HG03520 (cell line): ENCODE measurements at regions not wholly inside any gene's neighbourhood (a gene's known extent, or its start where the extent isn't known, plus 50 kb on each side); places are given as distances from the start of the nearest gene placed in this dataset.

Experiments
- ATAC-seq: cut with Tn5 transposase; IDR thresholded peaks from one replicate; pipeline ENCODE4 v1.9.1; 2021; ENCODE audit warnings: mild to moderate bottlenecking, moderate library complexity; ENCODE audit not compliant: unreplicated experiment

DNA sequence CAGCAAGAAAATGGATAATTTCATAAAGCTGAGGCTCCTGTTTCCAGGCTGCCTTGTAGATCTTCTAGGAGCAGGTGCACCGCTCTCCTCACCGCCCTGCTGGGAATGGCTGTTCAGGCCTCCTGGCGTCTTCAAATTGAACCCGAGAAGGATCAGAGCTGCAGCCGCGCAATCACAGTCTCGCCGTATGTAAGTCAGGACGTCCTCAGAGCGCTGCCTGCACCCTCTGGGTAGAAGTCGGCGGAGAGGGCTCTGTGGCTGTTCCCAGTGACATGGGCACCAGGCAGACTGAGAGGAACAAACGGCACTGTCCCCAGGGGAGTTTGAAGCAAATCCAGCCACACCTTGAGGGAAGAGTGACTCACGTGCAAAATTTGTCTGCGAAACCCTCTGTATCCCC, 476.9 kb downstream of the TCERG1L start:
- no peak for ATAC-seq

DNA sequence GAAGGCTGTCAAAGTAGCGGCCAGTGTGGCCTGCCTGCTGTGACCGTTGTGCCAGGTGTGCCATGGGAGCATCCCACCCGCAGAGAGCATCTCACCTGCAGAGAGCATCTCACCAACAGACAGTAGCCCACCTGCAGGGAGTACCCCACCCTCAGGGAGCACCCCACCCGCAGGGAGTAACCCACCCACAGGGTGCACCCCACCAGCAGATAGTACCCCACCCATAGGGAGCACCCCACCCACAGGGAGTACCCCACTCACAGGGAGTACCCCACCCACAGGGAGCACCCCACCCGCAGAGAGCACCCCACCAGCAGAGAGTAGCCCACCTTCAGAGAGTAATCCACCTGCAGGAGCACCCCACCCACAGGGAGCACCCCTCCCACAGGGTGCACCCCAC, 476.5 kb downstream of the TCERG1L start:
- ATAC-seq: no peak

DNA sequence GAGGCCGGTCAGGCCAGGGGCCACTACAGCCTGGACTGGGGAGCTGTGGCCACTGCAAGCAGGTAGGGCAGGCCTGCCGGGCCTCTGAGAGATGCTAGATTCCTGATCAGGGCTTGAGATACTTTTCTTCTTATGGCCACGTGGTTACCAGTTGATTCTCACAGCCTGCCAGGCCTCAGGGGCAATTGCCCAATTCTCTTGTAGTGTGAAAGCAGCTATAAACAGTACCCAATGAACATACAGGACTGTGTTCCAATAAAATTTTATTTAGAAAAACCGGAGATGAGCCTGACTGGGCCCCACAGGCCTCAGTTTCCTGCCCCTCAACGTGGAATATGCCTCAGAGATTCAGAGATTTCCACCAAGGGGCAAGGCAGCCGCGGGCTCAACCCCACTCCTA, 475.2 kb downstream of the TCERG1L start:
- ATAC-seq: no peak

DNA sequence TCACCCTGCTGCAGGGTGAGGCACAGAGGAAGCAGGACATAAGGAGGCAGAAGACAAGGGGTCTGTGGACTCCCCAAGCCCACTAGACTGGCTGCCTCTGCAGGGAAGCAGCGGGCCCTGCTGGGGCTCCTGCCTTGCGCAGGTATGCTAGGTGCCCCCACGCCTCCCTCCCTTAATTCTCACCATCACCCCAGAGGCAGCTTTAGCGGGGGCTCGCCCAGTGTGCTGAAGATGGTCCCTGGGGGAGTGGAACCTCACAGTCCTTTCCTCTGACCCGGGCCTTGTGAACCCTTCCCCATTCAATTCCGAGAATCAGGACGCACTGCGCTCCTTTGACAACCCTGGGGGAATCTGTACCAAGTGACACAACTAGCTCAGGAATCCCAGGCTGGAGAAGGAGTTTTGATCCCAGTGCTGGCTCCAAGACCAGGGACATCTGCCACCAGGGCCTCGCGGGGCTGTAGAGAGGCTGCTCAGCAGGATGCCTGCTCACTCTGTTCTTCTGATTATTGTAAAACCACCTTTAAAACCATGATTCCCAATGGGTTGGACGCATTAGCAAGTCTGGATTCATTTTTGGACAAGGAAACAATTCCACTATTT, 468.4 kb downstream of the TCERG1L start:
- ATAC-seq: no peak

DNA sequence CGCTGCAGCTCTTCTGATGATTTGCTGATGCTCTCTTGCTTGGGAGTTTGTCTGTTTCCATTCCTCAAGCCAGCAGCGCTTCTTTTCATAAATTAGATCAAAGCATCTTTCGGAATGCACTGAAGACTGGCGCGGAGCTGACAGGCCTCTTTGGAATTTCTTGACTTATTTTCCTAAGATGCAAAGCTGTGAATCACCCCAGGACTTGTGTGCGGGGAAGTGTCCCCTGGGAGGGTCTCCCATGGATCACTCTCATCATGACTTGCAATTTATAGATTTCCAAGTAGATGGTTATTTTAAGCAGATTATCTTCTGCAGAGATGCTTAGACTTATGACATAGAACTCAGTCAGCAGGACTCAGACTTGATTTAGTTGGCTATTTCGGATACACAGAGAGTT, 467.2 kb downstream of the TCERG1L start:
- no peak for ATAC-seq

DNA sequence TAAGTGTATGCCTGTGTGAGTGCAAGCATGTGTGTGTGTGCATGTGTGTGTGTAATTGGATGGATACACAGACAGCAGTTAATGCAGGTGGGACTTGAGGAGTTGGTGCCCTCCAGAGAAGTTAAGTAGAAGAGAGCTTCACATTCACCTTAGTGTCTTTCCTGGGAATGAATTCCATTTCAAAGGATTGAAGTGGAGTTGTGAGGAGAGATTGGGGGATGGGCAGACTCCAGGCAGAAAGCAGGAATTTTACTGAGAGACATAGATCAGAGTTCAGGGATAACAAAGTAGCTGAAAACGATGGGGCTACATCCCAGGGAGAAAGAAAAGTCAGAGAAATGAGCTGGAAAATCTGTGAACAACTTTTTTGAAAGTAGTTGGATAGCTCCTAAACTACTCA, 464.4 kb downstream of the TCERG1L start:
- ATAC-seq: no peak

DNA sequence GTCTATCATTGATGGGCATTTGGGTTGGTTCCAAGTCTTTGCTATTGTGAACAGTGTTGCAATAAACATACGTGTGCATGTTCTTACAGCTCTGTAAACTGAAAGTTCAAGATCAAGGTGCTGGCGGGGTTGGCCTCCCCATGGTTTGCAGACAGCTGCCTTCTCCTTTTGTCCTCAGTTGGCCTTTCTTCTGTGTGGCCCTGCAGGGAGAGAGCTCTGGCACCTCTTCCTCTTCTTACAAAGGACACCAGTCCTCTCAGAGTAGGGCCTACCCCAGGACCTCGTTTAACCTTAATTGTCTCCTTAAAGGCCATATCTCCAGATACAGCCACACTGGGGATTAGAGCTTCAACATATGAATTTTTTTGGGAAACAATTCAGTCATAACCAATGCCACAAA, 462.7 kb downstream of the TCERG1L start:
- ATAC-seq: no peak

DNA sequence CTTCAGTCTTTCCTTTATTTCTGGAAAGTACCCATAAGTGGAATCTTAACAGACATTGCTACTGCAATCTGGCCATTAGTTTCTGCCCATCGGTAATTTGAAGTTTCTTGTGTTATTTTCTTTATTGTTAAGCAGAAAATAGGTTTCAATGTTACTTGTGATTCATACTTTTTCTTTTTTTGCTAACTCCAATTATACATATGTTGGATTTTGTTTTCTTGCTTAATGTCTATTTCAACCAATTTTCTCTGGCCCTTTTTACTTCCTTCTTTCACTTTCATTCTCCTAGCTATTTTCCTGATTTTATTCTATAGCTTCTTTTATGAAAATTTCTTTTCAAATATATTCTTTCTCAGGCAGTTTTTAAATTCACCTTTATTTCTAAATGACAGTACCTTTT, 457.4 kb downstream of the TCERG1L start:
- no peak for ATAC-seq

DNA sequence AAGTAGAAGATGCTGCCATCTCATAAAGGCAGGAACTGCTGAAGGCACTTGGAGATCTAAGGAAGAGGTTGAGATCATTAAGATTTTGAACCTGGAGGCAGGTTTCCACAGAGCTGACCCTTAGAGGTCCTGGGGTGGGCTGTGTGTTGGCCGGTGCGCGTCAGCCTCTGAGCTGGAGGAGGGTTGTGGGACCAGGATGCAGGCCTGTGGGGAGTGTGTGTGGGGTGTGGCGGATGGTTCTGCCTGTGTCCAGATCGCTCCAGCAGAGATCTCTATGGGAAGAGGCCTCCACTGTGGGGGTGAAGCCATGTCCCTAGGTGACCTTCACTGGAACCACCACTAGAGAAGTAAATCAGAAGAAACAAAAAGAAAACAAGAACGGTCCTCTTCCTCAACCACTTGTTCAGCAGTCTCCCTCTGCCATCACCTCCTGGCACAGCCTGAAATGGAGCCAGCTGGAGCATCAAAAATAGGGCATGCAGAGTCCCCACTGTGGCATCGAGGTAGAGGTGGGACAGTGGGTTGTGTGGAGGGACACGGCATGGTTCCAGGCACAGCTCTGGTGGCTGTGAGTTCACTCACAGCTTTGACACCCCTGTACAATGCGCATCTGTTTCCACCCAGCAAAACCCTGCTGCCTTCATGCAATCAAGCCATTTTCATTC, 453.8 kb downstream of the TCERG1L start:
- no peak for ATAC-seq

DNA sequence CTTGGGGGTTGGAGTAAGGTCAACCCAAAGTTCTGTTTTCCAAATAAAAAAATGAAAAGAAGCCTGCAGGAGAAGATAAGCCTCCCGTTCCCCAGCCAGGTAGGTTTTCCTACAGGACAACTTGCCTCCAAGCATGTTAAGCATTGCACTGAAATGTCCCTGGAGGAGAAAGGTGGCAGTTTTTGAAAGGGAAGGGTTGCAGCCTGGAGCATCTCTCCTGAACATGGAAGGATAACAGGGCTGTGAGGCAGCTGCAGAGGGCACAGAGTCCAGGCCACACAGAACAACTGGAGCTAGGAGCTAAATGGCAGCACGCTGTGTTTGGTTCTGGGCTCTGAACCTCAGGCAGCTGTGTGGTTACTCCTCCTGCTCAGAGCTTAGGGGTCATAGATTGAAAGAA, 452.9 kb downstream of the TCERG1L start:
- ATAC-seq: no peak

DNA sequence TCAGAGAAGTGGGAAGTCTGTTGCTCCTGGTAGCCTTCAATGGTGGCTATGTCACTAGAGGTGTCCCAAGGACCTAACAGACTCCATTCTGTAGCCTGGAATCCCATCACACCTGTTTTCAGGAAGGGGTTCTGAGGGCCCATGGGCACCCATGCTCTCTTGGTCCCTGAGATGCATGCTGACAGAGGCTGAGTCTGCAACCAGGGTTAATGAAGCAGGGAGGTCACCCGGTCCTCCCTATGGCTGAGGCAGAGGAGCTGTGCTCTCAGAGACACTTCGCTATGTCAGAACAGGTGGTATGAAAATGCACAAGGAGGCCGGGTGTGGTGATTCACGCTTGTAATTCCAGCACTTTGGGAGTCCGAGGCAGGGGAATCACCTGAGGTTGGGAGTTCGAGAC, 452.1 kb downstream of the TCERG1L start:
- ATAC-seq: no peak

DNA sequence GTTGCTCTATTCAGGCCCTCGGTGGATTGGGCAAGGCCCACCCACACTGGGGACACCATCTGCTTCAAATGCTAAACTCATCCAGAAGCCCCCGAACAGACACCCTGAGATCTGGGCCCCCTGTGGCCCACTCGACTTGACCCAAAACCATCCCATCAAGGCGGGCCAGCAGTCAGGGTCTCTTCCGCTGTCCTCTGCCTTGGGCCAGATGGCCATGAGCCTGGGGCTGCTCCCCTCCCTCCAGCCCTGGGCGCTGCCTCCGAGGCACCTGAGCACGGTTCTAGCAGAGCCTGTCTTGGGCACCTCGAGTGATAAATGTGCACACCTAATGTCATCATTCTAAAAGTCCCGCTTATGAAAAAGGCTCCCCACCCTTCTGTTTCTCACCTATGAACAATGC, 449.4 kb downstream of the TCERG1L start:
- ATAC-seq: no peak

DNA sequence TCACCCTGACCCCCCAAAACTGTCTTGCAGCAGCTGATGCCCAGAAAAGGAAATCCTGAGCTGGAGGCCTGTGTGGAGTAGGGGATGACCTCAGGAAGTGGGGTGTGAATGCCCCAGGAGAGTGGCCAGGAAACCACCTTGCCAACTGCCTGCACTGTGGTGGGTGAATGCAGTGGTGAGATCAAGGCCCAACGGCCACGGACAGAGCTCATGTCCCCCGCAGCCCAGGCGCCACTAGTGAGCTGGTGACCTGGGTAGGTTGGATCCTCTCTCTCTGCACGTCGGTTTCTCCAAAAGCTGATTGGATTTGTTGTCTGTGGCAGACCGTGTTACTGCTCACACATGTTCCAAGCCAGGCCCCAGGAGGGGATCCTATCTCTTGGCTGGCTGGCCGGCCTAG, 448.9 kb downstream of the TCERG1L start:
- ATAC-seq: no peak

DNA sequence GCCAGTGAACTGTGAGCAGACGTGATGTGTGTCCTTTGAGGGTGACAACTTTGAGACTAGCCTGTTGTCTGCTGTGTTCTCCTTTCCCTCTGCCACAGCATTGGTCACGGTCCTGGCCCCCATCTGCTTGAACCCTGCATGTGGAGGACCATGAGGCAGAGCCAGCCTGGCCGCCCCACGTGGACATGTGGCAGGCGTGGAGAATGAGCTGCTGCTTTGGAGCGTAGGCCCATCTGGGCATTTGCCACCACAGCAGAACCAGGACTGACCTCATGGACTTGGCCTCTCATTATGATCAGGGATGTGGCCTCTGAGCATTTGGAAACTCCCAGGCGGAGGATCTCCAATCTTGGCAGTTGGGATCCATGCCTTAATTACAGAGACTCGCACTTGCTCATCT, 448.5 kb downstream of the TCERG1L start:
- no peak for ATAC-seq

DNA sequence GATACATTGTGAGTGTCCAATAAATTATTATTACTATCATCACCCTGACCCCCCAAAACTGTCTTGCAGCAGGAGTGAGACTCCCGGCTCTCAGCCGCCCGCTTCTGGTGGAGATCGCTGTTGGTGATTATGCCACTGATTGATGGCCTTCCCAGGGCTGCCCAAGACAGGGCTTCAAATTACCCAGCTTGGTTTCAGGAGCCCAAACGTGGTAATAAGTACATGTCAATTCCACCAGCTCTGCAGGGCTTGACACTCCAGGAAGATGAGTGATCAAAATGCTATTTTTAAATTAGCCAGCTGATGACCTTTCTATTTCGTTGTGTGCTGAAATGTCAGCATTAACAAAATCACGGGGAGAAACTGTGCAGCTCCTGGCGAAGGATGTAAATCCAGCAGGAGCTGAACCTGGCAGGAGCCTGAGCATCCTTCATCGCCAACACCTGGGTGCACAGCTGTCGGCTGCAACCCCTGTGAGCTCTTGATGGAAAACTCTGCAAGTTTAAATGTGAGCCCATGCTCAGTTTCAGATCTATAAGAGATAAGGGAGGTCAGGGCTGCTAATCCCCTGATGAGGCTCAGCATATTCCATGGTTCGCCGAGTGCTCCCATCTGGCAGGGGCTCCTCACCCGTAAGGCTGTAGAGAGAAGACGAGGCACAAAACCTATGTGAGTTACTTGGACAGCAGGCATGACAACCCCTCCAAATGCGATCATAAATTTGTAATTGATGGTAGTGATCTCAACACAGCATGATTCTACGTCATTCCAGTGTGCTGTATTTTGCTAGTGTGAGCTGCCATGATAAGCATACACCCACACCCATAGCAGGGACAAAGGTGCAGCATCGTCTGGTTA, 446.3 kb downstream of the TCERG1L start:
- no peak for ATAC-seq

DNA sequence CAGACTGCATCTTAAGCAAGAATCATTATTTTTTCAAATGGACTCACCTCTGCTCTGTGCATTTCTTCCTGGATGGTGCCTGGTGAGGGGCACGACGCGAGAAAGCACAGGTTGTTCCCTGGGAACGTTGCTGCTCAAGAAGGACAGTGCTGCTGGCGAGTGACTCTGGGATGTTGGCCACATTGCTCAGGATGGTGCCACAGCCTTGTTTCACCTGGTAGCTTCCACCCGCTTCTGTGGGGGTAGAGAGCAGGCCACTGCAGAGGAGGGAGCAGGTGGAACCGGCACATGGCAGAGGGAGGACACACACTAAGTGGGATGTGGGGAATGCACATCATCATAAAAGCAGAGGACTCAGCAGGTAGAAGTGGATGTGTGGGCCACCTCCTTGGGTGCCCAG, 444.7 kb downstream of the TCERG1L start:
- no peak for ATAC-seq

DNA sequence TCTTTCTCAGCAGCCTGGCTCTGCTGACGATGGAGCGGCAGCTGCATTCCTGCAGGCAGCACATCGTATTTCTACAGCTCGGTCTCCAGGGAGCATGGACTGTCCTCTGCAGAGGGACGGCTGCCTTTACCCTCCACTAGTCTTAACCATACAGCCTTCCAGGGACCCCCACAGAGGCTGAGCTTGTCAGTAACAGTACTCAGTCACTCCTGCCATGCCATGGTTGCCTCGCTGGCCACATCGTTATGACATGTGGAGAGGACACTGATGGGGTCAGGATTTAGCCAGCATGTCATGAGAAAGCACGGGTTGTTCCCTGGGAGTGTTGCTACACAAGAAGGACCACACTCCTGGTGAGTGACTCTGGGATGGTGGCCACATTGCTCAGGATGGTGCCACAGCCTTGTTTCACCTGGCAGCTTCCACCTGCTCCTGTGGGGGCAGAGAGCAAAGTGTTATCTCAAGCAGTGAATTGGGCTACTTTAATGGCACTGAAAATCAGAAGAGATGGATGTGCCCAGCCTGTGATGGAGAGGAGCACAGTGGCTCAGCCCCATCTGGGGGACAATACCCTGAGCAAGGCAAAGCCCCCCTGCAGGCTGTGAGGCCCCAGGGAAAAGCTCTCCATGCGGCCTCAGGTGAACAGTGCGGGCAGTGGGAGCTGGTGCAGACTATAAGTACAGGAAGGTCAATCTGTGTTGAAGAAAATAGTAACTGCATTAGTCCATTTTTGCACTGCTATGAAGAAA, 443.9 kb downstream of the TCERG1L start:
- no peak for ATAC-seq

DNA sequence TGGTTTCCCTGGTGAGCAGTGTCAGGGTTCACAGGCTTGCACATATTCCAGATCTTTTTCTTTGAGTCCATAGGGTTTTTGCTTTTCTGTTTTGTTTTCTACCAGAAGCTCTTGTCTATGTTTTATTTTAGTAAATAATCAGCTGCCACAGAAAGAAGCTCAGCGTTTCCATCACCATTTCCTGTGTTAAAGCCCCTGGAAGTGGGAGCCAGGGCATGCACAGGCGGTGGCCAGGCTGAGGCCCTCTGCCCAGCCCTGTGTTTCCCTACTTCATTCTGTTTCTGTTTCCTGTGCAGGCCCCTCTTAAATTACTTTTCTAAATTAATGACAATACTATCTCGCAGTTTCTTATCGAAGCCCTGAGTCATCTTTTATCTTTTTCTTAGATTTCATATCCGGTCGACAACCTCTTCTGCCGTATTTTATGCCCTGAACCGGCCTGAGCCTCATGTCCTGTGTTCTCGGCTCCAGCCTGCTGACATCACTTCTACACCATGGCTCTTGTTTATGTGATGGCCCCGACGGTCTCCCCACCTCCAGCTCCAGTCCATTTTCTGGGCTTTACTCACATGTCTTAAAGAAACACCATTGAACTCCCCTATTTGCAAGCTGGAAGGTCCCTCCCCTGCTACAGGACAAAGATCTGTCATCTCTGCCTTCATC, 442.2 kb downstream of the TCERG1L start:
- ATAC-seq: no peak

DNA sequence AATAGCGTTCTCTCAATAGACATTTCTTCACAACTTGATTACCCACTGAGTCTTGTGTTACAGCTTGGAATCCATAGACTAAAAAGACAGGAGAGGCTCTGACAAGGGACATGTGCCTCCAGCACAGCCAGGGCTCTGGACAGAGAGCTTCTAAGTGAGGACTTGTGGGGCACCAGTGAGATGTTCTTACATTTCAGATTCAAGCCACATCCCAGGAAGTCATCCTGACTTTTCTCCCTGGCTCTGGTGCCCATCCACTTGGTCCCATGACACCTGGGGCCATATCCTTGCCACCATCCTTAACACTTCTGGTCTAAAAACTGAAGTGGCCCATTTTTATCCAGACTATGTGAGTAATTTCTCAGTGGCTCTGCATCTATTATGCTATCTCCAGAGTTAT, 440.1 kb downstream of the TCERG1L start:
- ATAC-seq: no peak

DNA sequence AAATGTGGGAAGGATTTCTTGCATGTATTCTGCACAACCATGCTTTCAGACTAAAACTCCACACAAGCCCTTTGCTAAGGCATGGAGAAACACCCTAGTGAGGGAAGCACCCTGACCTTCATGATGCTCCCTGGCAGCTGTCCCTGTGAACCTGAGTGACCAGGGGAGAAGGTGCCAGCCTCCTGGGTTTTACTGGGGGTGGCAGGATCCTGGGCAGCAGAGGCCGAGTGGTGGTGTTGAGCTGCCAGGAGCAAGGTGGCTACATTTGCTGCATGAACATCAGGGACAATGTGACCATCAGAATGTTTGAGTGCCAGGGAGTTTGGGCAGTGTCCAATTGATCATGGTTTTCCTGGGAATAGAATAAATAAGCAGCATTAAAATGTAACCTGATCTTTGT, 437.9 kb downstream of the TCERG1L start:
- ATAC-seq: no peak

DNA sequence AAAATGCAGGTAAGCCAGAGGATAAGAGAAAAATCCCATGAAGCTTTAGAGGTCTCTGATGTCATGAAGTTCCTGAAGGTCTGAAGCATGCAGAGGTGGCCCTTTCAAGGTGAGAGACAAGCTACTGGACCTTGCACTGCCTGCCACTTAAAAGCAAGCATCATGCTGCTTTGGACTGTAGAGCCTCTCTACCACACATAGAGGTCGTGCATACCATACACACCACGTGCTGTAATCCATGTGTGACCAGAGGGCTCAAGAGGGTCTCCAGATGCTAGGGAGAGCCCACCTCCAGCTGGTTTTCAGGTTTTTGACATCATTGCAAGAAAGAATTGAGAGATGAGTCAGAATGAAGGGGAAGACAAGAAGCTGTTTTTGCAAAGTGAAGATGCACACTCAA, 436.4 kb downstream of the TCERG1L start:
- no peak for ATAC-seq
